ENCODE measurements at regions not wholly inside any gene's neighbourhood (a gene's known extent, or its start where the extent isn't known, plus 50 kb on each side); places are given as distances from the start of the nearest gene placed in this dataset.

- ATAC-seq (no peak), DNase-seq (no peak)
- TF ChIP-seq, protein P1, sequence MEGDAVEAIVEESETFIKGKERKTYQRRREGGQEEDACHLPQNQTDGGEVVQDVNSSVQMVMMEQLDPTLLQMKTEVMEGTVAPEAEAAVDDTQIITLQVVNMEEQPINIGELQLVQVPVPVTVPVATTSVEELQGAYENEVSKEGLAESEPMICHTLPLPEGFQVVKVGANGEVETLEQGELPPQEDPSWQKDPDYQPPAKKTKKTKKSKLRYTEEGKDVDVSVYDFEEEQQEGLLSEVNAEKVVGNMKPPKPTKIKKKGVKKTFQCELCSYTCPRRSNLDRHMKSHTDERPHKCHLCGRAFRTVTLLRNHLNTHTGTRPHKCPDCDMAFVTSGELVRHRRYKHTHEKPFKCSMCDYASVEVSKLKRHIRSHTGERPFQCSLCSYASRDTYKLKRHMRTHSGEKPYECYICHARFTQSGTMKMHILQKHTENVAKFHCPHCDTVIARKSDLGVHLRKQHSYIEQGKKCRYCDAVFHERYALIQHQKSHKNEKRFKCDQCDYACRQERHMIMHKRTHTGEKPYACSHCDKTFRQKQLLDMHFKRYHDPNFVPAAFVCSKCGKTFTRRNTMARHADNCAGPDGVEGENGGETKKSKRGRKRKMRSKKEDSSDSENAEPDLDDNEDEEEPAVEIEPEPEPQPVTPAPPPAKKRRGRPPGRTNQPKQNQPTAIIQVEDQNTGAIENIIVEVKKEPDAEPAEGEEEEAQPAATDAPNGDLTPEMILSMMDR (IDR thresholded peaks at IDR 0.05), result no peak
- Histone ChIP-seq H3K27ac (no peak overlapping the region), H3K36me3 (no peaks in the 10 kb centered on the region), H3K9me3 (peaks cover 10% of the 10 kb centered on the region), H3K4me3 (no peak overlapping the region), H3K27me3 (no peaks in the 10 kb centered on the region), H3K4me1 (no peaks in the 10 kb centered on the region)
- intact Hi-C loops (cut with DNase I), result no loop called here
Measured at GRCh38 chr1:219318826-219319225, 145.1 kb downstream of the LYPLAL1 start.

DNA sequence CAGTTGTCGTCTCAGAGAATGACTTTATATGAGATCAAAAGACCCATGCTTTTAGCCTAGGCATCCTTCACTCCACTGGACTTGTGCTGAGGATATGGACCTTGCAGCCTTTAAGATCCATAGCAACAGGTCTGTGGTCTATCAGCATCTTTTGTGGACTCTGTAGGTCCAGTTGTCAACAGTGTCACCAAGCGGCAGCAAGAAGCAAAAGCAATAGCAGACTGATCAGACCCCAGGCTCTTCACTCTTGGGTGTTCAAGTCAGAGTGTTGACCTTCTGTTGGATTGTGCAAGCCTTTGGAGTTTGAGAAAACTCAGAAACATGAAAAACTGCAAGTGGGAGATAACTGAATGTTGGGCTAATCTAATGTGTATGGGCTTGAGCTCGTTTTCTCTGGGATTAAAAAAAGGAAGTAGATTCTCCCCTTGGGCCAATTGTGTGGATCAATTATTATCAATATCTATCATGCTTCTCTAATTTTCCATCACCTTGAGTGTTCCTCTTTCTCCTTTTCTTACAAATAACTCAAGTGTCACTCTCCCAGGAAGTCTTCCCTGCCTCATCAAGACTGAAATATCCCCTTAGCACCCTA lies 144.2 kb downstream of the LYPLAL1 start:
- no peak overlapping the region for H3K27ac ChIP-seq
- no peak for DNase-seq
- intact Hi-C loops (cut with DNase I), result no loop called here
- H3K4me1 ChIP-seq, result no peaks in the 10 kb centered on the region
- H3K36me3 ChIP-seq, result no peaks in the 10 kb centered on the region
- H3K27me3 ChIP-seq, result no peaks in the 10 kb centered on the region
- H3K4me3 ChIP-seq, result no peak overlapping the region
- TF ChIP-seq, protein P1 (IDR thresholded peaks at IDR 0.05), result peak; percentile 13
- peaks cover 10% of the 10 kb centered on the region for H3K9me3 ChIP-seq
- peak; percentile 81 for ATAC-seq

DNA sequence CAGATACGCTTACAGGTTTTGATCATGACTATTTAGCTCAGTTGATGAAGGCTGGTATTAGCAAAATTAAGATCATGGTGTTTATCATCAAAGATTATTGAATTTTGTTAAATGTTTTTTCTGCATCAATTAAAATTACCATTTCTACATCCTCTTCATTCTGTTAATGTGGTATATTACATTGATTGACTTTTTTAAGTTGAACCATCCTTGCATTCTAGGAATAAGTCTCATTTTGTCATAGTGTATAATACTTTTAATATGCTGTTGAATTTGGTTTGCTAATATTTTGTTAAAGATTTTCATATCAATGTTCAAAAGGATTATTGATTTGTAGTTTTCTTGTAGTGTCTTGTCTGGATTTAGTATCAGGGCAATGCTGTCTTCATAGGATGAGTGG lies 142.4 kb downstream of the LYPLAL1 start:
- intact Hi-C loops (cut with DNase I), result no loop called here
- ATAC-seq (no peak), DNase-seq (no peak)
- Histone ChIP-seq H3K4me1 (no peaks in the 10 kb centered on the region), H3K4me3 (no peak overlapping the region), H3K9me3 (peaks cover 10% of the 10 kb centered on the region), H3K27me3 (no peaks in the 10 kb centered on the region), H3K27ac (no peak overlapping the region), H3K36me3 (no peaks in the 10 kb centered on the region)
- TF ChIP-seq, protein P1 (IDR thresholded peaks at IDR 0.05), result no peak

DNA sequence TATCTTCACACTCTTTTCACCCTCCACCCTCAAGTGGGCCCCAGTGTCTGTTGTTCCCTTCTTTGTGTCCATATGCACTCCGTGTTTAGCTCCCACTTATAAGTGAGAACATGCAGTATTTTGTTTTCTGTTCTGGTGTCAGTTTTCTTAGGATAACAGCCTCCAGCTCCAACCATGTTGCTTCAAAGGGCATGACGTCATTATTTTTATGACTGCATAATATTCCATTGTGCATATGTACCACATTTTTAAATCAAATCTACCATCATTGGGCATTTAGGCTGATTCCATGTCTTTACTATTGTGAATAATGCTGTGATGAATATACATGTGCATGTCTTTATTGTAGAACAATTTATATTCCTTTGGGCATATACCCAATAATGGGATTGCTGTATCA lies 140.3 kb downstream of the LYPLAL1 start:
- Histone ChIP-seq H3K4me1 (no peaks in the 10 kb centered on the region), H3K27ac (no peak overlapping the region), H3K4me3 (no peak overlapping the region), H3K27me3 (no peaks in the 10 kb centered on the region), H3K9me3 (peaks cover 10% of the 10 kb centered on the region), H3K36me3 (no peaks in the 10 kb centered on the region)
- DNase-seq (no peak), ATAC-seq (no peak)
- intact Hi-C loops (cut with DNase I), result no loop called here
- TF ChIP-seq, protein P1 (IDR thresholded peaks at IDR 0.05), result no peak

GRCh38 chr1:219312967-219313366 lies 139.3 kb downstream of the LYPLAL1 start:
- no peak for DNase-seq
- ATAC-seq, result peak; percentile 61
- no peak overlapping the region for H3K27ac ChIP-seq
- no peaks in the 10 kb centered on the region for H3K27me3 ChIP-seq
- H3K4me3 ChIP-seq, result no peak overlapping the region
- no peaks in the 10 kb centered on the region for H3K36me3 ChIP-seq
- H3K4me1 ChIP-seq, result no peaks in the 10 kb centered on the region
- H3K9me3 ChIP-seq, result peaks cover 10% of the 10 kb centered on the region
- intact Hi-C loops (cut with DNase I), result no loop called here
- TF ChIP-seq, protein P1 (IDR thresholded peaks at IDR 0.05), result no peak

Data from upper lobe of right lung (tissue), 1 donor.